SK-N-SH (cell line): ENCODE measurements at regions not wholly inside any gene's neighbourhood (a gene's known extent, or its start where the extent isn't known, plus 50 kb on each side); places are given as distances from the start of the nearest gene placed in this dataset.

ENCODE experiments used
- CTCF ChIA-PET: fragments of 300-600, 350-600 bp; formaldehyde crosslinking; extraction: SDS; loops from one replicate; lab custom pipeline; 2021; lab: Yijun Ruan, JAX
- POLR2A ChIA-PET: fragments of 350-600 bp; sonication (Branson Sonifier 250); formaldehyde crosslinking; extraction: SDS; loops from one replicate; lab custom pipeline; 2020; ENCODE audit warnings: antibody characterized with exemption, inconsistent platforms; lab: Yijun Ruan, JAX
- DNase-seq: peaks from one replicate; pipeline ENCODE4 v3.0.0; 2012
- H2AFZ ChIP-seq: fragments of 200-600 bp; sonication (generic); 2 replicates; pipeline ENCODE4 v1.8.1; 2016; ENCODE audit warnings: antibody characterized with exemption, mild to moderate bottlenecking, low read depth
- H3F3A ChIP-seq: fragments of 200-600 bp; sonication (generic); replicated peaks from 2 replicates; pipeline ENCODE3; 2016; ENCODE audit warnings: antibody characterized with exemption, mild to moderate bottlenecking; ENCODE audit not compliant: insufficient read depth
- H3K27ac ChIP-seq, 2 experiments: fragments of 200-500 bp in 1 of 2; fragments of 200-600 bp in 1 of 2; sonication (Bioruptor generic) in 1 of 2; sonication (generic), shearing (Covaris generic) in 1 of 2; 2 replicates each; pipeline versions ENCODE4 v1.5.1 to v1.6.1; 2014 to 2016; ENCODE audit warnings: low read depth in 2 of 2, inconsistent platforms in 1 of 2, low read length in 1 of 2, mild to moderate bottlenecking in 1 of 2, mixed read lengths in 1 of 2
- H3K27me3 ChIP-seq: fragments of 200-600 bp; sonication (generic), shearing (Covaris generic); 2 replicates; pipeline ENCODE4 v1.6.1; 2016; ENCODE audit warnings: mixed run types; ENCODE audit not compliant: insufficient read depth
- H3K36me3 ChIP-seq, 2 experiments: fragments of 200-500 bp in 1 of 2; fragments of 200-600 bp in 1 of 2; sonication (Bioruptor generic) in 1 of 2; sonication (generic) in 1 of 2; replicated peaks in 1 of 2; 2 replicates each; pipeline versions ENCODE3 to v1.5.1; 2014 to 2016; ENCODE audit warnings: low read length in 1 of 2, mild to moderate bottlenecking in 1 of 2; ENCODE audit not compliant: insufficient read depth in 2 of 2, control insufficient read depth in 1 of 2
- H3K4me1 ChIP-seq, 2 experiments: fragments of 200-500 bp in 1 of 2; fragments of 200-600 bp in 1 of 2; sonication (Bioruptor generic) in 1 of 2; sonication (generic), shearing (Covaris generic) in 1 of 2; 2 replicates each; pipeline versions ENCODE4 v1.5.1 to v1.6.1; 2014 to 2016; ENCODE audit warnings: low read depth in 1 of 2, low read length in 1 of 2, mixed run types in 1 of 2; ENCODE audit not compliant: insufficient read depth in 2 of 2, control insufficient read depth in 1 of 2
- H3K4me2 ChIP-seq: fragments of 200-600 bp; sonication (generic), shearing (Covaris generic); 2 replicates; pipeline ENCODE4 v1.6.1; 2017; ENCODE audit warnings: mixed run types
- H3K4me3 ChIP-seq, 2 experiments: fragments of 200-500 bp in 1 of 2; fragments of 200-600 bp in 1 of 2; sonication (Bioruptor generic) in 1 of 2; sonication (generic), shearing (Covaris generic) in 1 of 2; 2 replicates each; pipeline versions ENCODE4 v1.5.1 to v1.8.1; 2014 to 2016; ENCODE audit warnings: low read depth in 2 of 2, inconsistent platforms in 1 of 2, low read length in 1 of 2, mild to moderate bottlenecking in 1 of 2, mixed read lengths in 1 of 2, moderate library complexity in 1 of 2
- H3K79me2 ChIP-seq: fragments of 200-600 bp; sonication (generic); 2 replicates; pipeline ENCODE4 v1.8.1; 2017; ENCODE audit warnings: mild to moderate bottlenecking; ENCODE audit not compliant: insufficient read depth
- H3K9ac ChIP-seq: fragments of 200-600 bp; sonication (generic); 2 replicates; pipeline ENCODE4 v1.6.1; 2017; ENCODE audit warnings: mixed run types
- H3K9me2 ChIP-seq: fragments of 200-600 bp; sonication (generic); 2 replicates; pipeline ENCODE4 v1.6.1; 2017; ENCODE audit warnings: mixed run types
- H3K9me3 ChIP-seq: fragments of 200-600 bp; sonication (generic); 2 replicates; pipeline ENCODE4 v1.6.1; 2017; ENCODE audit warnings: mixed run types, mild to moderate bottlenecking, moderate library complexity
- H4K20me1 ChIP-seq: fragments of 200-600 bp; sonication (generic); 2 replicates; pipeline ENCODE4 v1.6.1; 2017; ENCODE audit warnings: mild to moderate bottlenecking, mixed run types; ENCODE audit not compliant: insufficient read depth
- ELF1 ChIP-seq: IDR thresholded peaks from 2 replicates; pipeline ENCODE4 v1.4.0; 2012
- EP300 ChIP-seq, 2 experiments: IDR thresholded peaks; 2 replicates each; pipeline versions ENCODE4 v1.4.0 to v1.6.1; 2012; ENCODE audit warnings: borderline replicate concordance in 1 of 2, low read depth in 1 of 2, low read length in 1 of 2
- FOSL2 ChIP-seq: IDR thresholded peaks from 2 replicates; pipeline ENCODE4 v1.4.0; 2012; ENCODE audit warnings: low read depth, mild to moderate bottlenecking, moderate library complexity, borderline replicate concordance
- FOXJ3 ChIP-seq: sonication (generic); formaldehyde crosslinking; IDR thresholded peaks from 2 replicates; pipeline ENCODE4 v1.5.1; 2020; ENCODE audit warnings: mild to moderate bottlenecking, missing genetic modification reagents
- FOXM1 ChIP-seq: IDR thresholded peaks from 2 replicates; pipeline ENCODE4 v1.4.0; 2012; ENCODE audit warnings: low read depth, mild to moderate bottlenecking
- GABPA ChIP-seq: IDR thresholded peaks from 2 replicates; pipeline ENCODE4 v1.4.0; 2012; ENCODE audit warnings: low read depth, mild to moderate bottlenecking
- IRF3 ChIP-seq: fragments of 150-350 bp; IDR thresholded peaks from 2 replicates; pipeline ENCODE4 v1.6.1; 2016; ENCODE audit warnings: mild to moderate bottlenecking, low read depth, low read length
- JUND ChIP-seq: IDR thresholded peaks from 2 replicates; pipeline ENCODE4 v1.4.0; 2012
- MAX ChIP-seq: IDR thresholded peaks from 2 replicates; pipeline ENCODE4 v1.4.0; 2012; ENCODE audit warnings: low read depth
- MEF2A ChIP-seq: IDR thresholded peaks from 2 replicates; pipeline ENCODE4 v1.4.0; 2012; ENCODE audit warnings: low read depth, borderline replicate concordance
- MXI1 ChIP-seq: IDR thresholded peaks from 2 replicates; pipeline ENCODE4 v1.6.1; 2012; ENCODE audit warnings: mild to moderate bottlenecking, low read depth, low read length, improper control_type of control experiment
- NFIC ChIP-seq: IDR thresholded peaks from 2 replicates; pipeline ENCODE4 v1.4.0; 2012; ENCODE audit warnings: borderline replicate concordance
- POLR2AphosphoS5 ChIP-seq: IDR thresholded peaks from 2 replicates; pipeline ENCODE4 v1.6.1; 2012; ENCODE audit warnings: low read depth, low read length
- RCOR1 ChIP-seq: fragments of 150-350 bp; IDR thresholded peaks from 2 replicates; pipeline ENCODE4 v1.6.1; 2017; ENCODE audit warnings: antibody characterized with exemption, low read length
- REST ChIP-seq: IDR thresholded peaks from 2 replicates; pipeline ENCODE4 v1.6.1; 2012; ENCODE audit warnings: mild to moderate bottlenecking, low read depth, low read length, moderate library complexity
- RFX5 ChIP-seq: IDR thresholded peaks from 2 replicates; pipeline ENCODE4 v1.6.1; 2012; ENCODE audit warnings: mild to moderate bottlenecking, improper control_type of control experiment, low read length
- USF1 ChIP-seq: IDR thresholded peaks from 2 replicates; pipeline ENCODE4 v1.4.0; 2012; ENCODE audit warnings: low read depth, borderline replicate concordance
- USF2 ChIP-seq: fragments of 150-350 bp; IDR thresholded peaks from 2 replicates; pipeline ENCODE4 v1.6.1; 2017; ENCODE audit warnings: antibody characterized with exemption, low read length, low read depth, borderline replicate concordance
- YY1 ChIP-seq: IDR thresholded peaks from 2 replicates; pipeline ENCODE4 v1.4.0; 2012; ENCODE audit warnings: low read depth, mild to moderate bottlenecking
- ZBTB33 ChIP-seq: IDR thresholded peaks from 2 replicates; pipeline ENCODE4 v1.4.0; 2012; ENCODE audit warnings: low read depth, borderline replicate concordance
- WGBS: methylation state at CpG from one replicate; pipeline ENCODE4 v1.1.6; 2017; ENCODE audit warnings: low lambda C conversion rate; 5-methylcytosine and 5-hydroxymethylcytosine counted together

GRCh38 chr16:7957151-7957550, 624.5 kb downstream of the RBFOX1 start:
- Histone ChIP-seq H3K79me2 (no peaks in the 10 kb centered on the region), H3K36me3 (no peaks in the 10 kb centered on the region), H3K9me2 (no peaks in the 10 kb centered on the region), H3K27me3 (no peaks in the 10 kb centered on the region), H3K4me3 (no peak overlapping the region), H3K27ac (no peak overlapping the region), H4K20me1 (no peaks in the 10 kb centered on the region), H3K9me3 (no peaks in the 10 kb centered on the region), H3K9ac (no peak overlapping the region), H3K4me1 (no peaks in the 10 kb centered on the region), H3F3A (no peaks in the 10 kb centered on the region), H3K4me2 (no peak overlapping the region), H2AFZ (no peak overlapping the region)
- 29% methylated on average over 3 of the region's 3 CpGs for WGBS
- TF ChIP-seq FOXM1 (no peak), FOXJ3 (CRISPR knock-in tag) (no peak), MXI1 (no peak), RFX5 (no peak), YY1 (no peak), MAX (no peak), MEF2A (no peak)
- no peak for DNase-seq
- ChIA-PET CTCF (no interaction called here), POLR2A (no interaction called here)

- Histone ChIP-seq H3K4me2 (no peak overlapping the region), H3K9me2 (no peaks in the 10 kb centered on the region), H3F3A (no peaks in the 10 kb centered on the region), H3K9ac (no peak overlapping the region), H4K20me1 (no peaks in the 10 kb centered on the region), H3K9me3 (no peaks in the 10 kb centered on the region), H3K79me2 (no peaks in the 10 kb centered on the region), H3K27ac (no peak overlapping the region), H3K27me3 (no peaks in the 10 kb centered on the region), H2AFZ (no peak overlapping the region), H3K4me3 (no peak overlapping the region), H3K36me3 (no peaks in the 10 kb centered on the region), H3K4me1 (no peaks in the 10 kb centered on the region)
- CTCF ChIA-PET: no interaction called here
- no peak for DNase-seq
- 11% methylated on average over 1 of the region's 1 CpG for WGBS
- POLR2A ChIA-PET: no interaction called here
- TF ChIP-seq REST (no peak), RCOR1 (no peak), USF2 (no peak), FOSL2 (no peak), ZBTB33 (no peak), EP300 (IDR thresholded peaks at IDR 0.05; ENCODE audit: borderline replicate concordance in 1 of 2, low read depth in 1 of 2, low read length in 1 of 2) (no peak), FOXM1 (no peak), IRF3 (no peak), USF1 (no peak), JUND (no peak), GABPA (no peak), POLR2AphosphoS5 (no peak), MEF2A (no peak), NFIC (no peak), FOXJ3 (CRISPR knock-in tag) (no peak), ELF1 (no peak), MAX (no peak)
These were observed 620.7 kb downstream of the RBFOX1 start for GRCh38 chr16:7953360-7953759.
